GM21390 (cell line): ENCODE measurements at regions not wholly inside any gene's neighbourhood (a gene's known extent, or its start where the extent isn't known, plus 50 kb on each side); places are given as distances from the start of the nearest gene placed in this dataset.
"Not testable (repeated sequence)": the region's sequence is repeated elsewhere in the genome, so short reads cannot be mapped to it uniquely, and the experiment has no call there.

Experiments used
- ATAC-seq: cut with Tn5 transposase; IDR thresholded peaks from one replicate; pipeline ENCODE4 v1.9.1; 2021; ENCODE audit not compliant: unreplicated experiment

- no peak for ATAC-seq
Observed at GRCh38 chr10:131363416-131363815, 51.9 kb upstream of the TCERG1L start.

GRCh38 chr10:131371571-131371970, 60.0 kb upstream of the TCERG1L start:
- ATAC-seq: no peak

GRCh38 chr10:131381576-131381975, 70.1 kb upstream of the TCERG1L start:
- no peak for ATAC-seq

GRCh38 chr10:131385161-131385872, 73.8 kb upstream of the TCERG1L start:
- not testable (repeated sequence) for ATAC-seq

GRCh38 chr10:131387018-131387529, 75.6 kb upstream of the TCERG1L start:
- no peak for ATAC-seq

- no peak for ATAC-seq
Observed at GRCh38 chr10:131391936-131392335, 80.4 kb upstream of the TCERG1L start.

GRCh38 chr10:131396121-131397050, 84.9 kb upstream of the TCERG1L start:
- no peak for ATAC-seq

GRCh38 chr10:131398166-131398565, 86.6 kb upstream of the TCERG1L start:
- no peak for ATAC-seq

- no peak for ATAC-seq
Observed at GRCh38 chr10:131399981-131400380, 88.5 kb upstream of the TCERG1L start.

- ATAC-seq: no peak
Observed at GRCh38 chr10:131400513-131400912, 89.0 kb upstream of the TCERG1L start.

- ATAC-seq: no peak
Observed at GRCh38 chr10:131402771-131403650, 91.5 kb upstream of the TCERG1L start.

- ATAC-seq: no peak
Observed at GRCh38 chr10:131403936-131404335, 92.4 kb upstream of the TCERG1L start.

- ATAC-seq: no peak
Observed at GRCh38 chr10:131404886-131405285, 93.4 kb upstream of the TCERG1L start.

- ATAC-seq: no peak
Observed at GRCh38 chr10:131406676-131407392, 95.3 kb upstream of the TCERG1L start.

GRCh38 chr10:131418681-131419080, 107.2 kb upstream of the TCERG1L start:
- ATAC-seq: no peak

GRCh38 chr10:131419797-131420196, 108.3 kb upstream of the TCERG1L start:
- no peak for ATAC-seq

- no peak for ATAC-seq
Observed at GRCh38 chr10:131420867-131421266, 109.3 kb upstream of the TCERG1L start.

GRCh38 chr10:131421381-131421780, 109.9 kb upstream of the TCERG1L start:
- ATAC-seq: no peak

- ATAC-seq: no peak
Observed at GRCh38 chr10:131422731-131423130, 111.2 kb upstream of the TCERG1L start.

- no peak for ATAC-seq
Observed at GRCh38 chr10:131424053-131424452, 112.5 kb upstream of the TCERG1L start.
